ENCODE measurements at regions not wholly inside any gene's neighbourhood (a gene's known extent, or its start where the extent isn't known, plus 50 kb on each side); places are given as distances from the start of the nearest gene placed in this dataset.
"Not testable (repeated sequence)": the region's sequence is repeated elsewhere in the genome, so short reads cannot be mapped to it uniquely, and the experiment has no call there.

DNA sequence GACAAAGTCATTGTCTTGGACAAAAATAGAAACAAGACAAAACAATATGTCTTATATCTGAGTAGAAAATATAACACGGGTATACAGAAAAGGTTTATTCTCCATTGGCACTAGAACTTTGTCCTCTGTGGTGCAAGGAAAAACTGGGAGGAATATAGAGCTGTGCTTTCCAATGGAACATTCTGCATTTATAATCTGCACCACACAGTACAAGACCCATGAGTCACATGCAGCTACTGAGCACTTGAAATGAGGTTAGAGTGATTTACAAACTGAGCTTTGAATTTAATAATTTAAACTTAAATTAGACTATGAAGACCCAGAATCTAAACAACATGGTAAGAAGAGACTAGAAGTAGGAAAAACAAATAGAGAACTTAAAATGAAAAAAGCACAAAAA is 86.1 kb downstream of the RAP2A start:
- no peak for DNase-seq

GRCh38 chr13:97520866-97521265 is 86.9 kb downstream of the RAP2A start:
- DNase-seq: no peak

- DNase-seq: no peak
Observed at GRCh38 chr13:97521726-97522125, 87.8 kb downstream of the RAP2A start.

GRCh38 chr13:97522243-97522642 is 88.3 kb downstream of the RAP2A start:
- DNase-seq: no peak

DNA sequence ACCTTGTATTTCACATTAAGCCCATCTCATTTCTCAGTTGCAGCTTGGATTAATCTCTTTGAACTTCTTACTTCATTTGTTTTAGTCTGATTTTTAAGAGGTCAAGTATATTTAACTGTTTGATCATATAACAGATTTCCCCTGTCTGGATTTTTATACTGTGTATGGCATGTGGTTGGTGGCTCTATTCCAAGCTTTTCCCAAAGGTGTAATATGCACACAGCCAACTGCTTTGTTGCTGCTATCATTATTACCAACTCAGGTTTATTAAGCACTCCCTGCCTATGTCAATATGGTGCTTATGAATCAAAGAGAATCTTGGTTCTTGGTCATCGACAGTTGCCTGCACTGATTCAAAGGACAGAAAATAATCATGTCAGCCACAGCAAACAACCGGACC is 92.6 kb downstream of the RAP2A start:
- DNase-seq: no peak

GRCh38 chr13:97528518-97528917 is 94.5 kb downstream of the RAP2A start:
- no peak for DNase-seq

- no peak for DNase-seq
Observed at GRCh38 chr13:97534540-97534939, 100.6 kb downstream of the RAP2A start.

- no peak for DNase-seq
Observed at GRCh38 chr13:97535614-97536013, 101.6 kb downstream of the RAP2A start.

DNA sequence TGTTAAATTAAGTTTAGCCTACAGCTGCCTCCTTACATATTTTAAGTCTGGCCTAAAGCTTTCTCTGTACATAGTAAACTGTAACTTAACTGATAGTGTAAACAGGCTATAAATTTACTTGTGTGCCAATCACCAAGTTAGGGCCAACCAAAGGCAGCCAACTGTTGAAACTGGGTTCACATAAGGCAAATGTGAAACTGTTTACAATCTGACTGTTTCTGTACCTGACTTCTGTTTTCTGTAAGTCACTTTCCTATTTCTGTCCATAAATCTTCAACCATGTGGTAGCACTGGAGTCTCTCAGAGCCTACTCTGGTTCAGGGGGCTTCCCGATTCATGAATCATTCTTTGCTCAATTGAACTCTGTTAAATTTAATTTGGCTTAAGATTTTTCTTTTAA is 103.1 kb downstream of the RAP2A start:
- no peak for DNase-seq

GRCh38 chr13:97538203-97538602 is 104.2 kb downstream of the RAP2A start:
- no peak for DNase-seq

GRCh38 chr13:97539651-97540610 is 106.0 kb downstream of the RAP2A start:
- DNase-seq: peak; percentile 34

DNA sequence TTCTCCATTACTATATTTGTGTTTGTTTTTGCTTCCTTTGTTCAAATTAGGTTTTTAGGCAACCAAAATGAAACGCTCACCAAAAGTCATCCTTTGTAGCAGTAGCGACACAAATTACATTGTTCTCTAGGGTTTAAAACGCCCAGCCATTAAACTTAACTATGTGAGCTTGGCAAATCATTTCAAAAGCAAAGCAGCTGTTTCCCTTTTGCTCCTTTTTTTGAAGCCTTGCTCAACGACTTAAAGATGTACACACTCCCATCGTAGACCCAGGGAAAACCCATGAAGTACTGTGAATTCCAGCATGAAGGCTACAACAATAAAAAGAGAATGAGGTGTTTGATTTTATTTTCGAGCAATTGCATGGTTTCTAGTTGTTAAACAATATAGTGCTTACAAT is 106.7 kb downstream of the RAP2A start:
- no peak for DNase-seq

GRCh38 chr13:97542102-97542685 is 108.2 kb downstream of the RAP2A start:
- DNase-seq: no peak

DNA sequence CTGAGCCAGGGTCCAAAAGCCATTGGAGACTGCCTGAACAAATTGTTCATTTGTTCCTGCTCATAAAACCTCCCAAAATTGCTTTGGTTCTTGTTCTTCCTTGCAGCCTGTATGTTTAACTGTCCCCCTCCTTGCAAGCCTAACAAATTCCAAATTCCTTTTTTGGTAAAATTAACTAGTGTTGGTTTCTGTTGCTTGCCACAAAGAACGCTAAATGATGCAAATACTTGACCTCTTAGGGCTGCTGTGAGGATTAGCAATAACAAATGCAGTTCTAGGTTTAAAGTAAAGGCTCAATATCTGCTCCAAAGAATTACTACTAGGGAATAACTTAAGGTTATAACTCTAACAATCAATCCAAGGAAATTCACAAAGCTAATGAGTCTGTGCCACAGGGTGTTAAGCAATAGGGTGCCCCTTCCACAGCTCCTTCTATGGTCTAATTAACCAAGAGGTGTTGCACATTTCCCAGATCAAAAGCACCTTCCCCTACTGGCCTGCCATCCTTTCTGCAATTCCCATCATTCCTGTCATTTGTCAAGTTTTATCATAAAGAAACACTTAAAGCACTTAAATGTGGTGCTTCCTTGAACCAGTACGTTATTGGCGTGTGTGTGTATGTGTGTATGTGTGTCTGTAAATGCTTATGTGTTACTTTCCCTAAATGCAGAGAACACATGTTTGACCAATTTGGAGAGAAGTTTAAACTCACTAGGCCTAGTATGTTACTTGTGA is 110.2 kb downstream of the RAP2A start:
- no peak for DNase-seq

- DNase-seq: not testable (repeated sequence)
Observed at GRCh38 chr13:97544971-97545499, 111.1 kb downstream of the RAP2A start.

DNA sequence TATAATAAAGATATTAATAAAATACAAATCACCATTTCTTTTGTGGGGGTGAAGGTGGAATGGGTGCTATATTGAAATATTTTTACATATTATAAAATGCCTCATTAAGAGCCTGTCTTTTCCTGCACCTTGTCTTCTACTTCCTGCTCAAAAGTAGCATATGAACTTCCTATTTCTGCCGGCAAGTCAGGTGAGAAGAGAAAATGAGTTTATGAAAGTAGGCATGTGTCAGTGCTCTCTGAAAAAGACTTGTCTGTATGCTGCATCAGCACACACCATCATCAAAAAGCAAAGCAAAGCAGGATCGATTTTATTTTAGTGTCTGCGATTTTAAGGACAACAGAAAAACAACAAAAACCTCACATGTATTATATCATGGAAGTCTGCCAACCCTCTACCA is 114.2 kb downstream of the RAP2A start:
- DNase-seq: no peak

GRCh38 chr13:97548711-97549110 is 114.7 kb downstream of the RAP2A start:
- no peak for DNase-seq

GRCh38 chr13:97549201-97549600 is 115.2 kb downstream of the RAP2A start:
- DNase-seq: no peak

- DNase-seq: no peak
Observed at GRCh38 chr13:97554496-97554895, 120.5 kb downstream of the RAP2A start.

DNA sequence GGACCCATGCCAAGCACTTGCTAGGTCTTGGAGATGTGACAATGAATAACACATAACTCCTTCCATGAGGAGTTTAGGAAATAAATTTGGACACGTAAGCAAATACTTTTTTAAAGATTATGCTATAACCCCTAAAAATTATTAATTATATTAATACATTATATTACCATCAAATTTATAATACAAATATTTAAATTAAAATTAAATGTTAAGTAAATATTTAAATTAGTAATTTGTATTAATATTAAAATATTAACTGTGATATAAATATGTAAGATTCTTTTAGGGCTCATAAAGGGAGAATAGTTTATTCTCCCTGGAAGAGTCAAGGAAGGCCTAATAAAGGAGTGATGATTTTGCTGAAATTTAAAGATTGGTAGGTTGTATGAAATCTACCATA is 121.1 kb downstream of the RAP2A start:
- DNase-seq: no peak

DNA sequence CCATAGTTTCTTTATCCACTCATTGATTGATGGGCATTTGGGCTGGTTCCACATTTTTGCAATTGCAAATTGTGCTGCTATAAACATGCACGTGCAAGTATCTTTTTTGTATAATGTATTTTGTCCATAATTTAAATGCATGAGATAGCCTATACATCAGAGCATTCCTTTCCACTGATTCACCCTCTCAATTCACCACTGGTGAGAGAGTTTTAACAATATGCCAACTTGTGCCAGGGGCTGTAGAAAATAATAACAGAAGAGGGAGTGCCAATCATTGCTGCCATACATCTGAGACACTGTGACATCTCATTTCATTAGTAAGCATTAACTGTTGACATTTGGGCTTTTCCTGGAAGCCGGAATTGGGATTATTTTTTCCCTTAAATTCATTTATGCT is 125.1 kb downstream of the RAP2A start:
- DNase-seq: no peak

DNA sequence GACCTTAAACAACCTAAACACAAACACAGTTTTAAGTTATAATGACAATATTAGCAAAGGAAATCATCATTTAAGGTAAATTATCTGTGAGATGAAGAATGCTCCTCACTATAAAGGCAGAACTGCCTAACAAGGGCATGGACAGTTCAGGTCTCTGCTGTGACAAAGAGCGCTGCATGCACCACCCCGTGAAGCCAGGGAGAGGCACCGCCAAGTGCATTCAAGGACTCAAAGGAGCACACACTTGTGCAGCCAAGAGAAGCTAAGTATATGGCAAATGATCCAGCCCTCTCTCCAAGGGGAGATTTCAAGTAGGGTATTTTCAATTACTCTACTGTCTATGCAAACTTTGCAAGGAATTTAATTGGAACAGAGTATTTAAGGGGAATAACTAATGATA is 126.0 kb downstream of the RAP2A start:
- DNase-seq: no peak

- DNase-seq: no peak
Observed at GRCh38 chr13:97561182-97561581, 127.2 kb downstream of the RAP2A start.

GRCh38 chr13:97562962-97563361 is 129.0 kb downstream of the RAP2A start:
- no peak for DNase-seq
